Activated naive CD4-positive, alpha-beta T cell (primary cell): ENCODE measurements at regions not wholly inside any gene's neighbourhood (a gene's known extent, or its start where the extent isn't known, plus 50 kb on each side); places are given as distances from the start of the nearest gene placed in this dataset.

Experiments used
- DNase-seq, 4 experiments: peaks; one replicate each; lab custom pipeline; 2025; lab: John Stamatoyannopoulos, UW

DNA sequence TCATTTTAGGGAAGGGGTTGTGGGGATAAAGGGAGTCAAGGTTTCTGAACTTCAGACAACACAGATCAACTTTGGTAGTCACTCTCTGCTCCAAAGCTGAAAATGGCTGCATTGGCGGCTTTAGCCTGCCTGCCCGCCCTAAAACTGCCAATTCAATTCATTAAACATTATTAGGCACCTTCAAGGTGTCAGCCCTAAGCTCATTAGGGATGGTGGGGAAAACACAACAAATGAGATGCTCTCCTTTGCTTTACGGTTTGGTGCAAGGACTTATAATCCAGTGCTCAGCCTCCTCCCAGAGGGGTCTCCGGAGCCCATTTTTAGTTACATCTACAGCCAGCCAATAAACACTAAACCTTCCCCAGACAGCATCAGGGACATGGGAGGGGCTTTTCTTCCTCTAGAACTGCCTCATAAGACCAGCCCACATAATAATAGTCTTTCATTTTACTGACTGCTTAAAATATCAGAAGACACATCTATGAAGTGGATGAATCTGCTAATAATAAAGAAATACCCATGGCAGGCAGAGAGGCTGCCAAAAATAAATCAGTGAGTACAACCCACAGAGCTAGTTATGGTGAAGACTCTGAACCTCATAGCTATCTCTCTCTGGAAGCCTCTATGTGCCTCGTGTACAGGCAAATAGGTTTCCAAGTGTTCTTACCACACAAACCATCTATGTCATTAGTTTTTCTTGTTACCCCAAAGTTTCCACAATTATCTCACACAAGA lies 102.8 kb upstream of the NCAM1 start:
- no peak for DNase-seq

GRCh38 chr11:112859787-112860186 lies 101.4 kb upstream of the NCAM1 start:
- DNase-seq = no peak

GRCh38 chr11:112861356-112861755 lies 99.9 kb upstream of the NCAM1 start:
- no peak for DNase-seq

GRCh38 chr11:112863305-112863704 lies 97.9 kb upstream of the NCAM1 start:
- no peak for DNase-seq

DNA sequence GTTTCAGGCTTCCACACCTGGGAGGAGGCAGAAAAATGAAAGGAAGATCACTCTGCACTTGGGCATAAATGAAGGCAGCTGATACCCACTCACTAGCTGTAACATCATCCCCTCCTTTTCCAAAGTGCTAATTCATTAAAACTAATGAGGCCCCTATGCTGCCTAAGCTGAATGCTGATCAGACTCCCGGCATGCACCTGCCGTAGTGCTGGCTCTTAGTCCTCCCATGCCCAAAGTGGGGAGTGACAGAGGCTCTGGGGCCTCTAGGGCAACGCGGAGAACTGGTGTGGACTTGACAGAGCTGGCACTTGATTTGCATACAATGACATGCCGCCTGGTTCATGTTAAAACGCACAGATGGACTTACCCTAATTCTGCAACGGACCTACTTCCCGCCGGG lies 96.5 kb upstream of the NCAM1 start:
- DNase-seq = no peak

GRCh38 chr11:112871909-112872500 lies 89.2 kb upstream of the NCAM1 start:
- DNase-seq = no peak

- no peak for DNase-seq
Measured at GRCh38 chr11:112874980-112875379, 86.2 kb upstream of the NCAM1 start.

DNA sequence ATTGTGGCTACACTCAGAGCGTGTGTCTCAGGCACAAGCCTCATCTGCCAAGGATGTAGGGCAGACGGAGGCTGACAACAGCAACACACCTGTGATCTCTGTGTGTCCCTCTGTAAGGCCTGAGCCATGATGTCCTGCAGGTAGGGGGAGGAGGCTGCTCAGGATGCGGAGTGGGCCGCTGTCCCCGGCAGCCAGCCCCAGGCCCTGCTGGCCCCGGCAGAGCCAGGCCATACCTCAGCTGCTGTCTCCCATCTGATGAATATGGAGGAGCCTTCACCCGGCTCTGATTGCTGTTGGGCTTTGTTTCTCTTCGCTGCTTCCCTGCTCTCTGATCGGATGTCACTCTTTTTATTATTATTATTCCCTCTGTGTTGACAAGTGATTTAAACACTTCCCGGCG lies 83.6 kb upstream of the NCAM1 start:
- no peak for DNase-seq

GRCh38 chr11:112878033-112878601 lies 83.1 kb upstream of the NCAM1 start:
- no peak for DNase-seq

DNA sequence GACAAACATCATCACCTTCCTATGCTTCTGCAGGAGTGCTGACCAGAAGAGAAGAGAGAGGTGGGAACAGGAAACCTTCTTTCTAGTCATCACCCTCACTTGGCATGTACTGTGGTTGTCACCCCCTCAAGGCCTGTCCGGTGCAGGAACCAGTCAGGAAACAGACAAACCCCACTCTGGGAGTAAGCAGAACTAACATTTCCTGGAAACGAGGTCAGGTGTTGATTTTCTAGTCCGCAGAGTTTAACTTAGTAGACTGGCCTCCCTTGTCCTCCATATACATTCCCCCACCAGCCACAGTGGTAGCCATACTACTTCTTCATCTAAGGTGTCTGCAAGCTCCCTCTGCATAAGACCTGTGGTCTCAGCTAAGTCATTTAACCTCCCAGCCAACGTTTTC lies 80.7 kb upstream of the NCAM1 start:
- DNase-seq = no peak

- DNase-seq = no peak
Measured at GRCh38 chr11:112881461-112881860, 79.8 kb upstream of the NCAM1 start.

- no peak for DNase-seq
Measured at GRCh38 chr11:112882494-112883381, 78.5 kb upstream of the NCAM1 start.

GRCh38 chr11:112884012-112884767 lies 77.0 kb upstream of the NCAM1 start:
- no peak for DNase-seq

DNA sequence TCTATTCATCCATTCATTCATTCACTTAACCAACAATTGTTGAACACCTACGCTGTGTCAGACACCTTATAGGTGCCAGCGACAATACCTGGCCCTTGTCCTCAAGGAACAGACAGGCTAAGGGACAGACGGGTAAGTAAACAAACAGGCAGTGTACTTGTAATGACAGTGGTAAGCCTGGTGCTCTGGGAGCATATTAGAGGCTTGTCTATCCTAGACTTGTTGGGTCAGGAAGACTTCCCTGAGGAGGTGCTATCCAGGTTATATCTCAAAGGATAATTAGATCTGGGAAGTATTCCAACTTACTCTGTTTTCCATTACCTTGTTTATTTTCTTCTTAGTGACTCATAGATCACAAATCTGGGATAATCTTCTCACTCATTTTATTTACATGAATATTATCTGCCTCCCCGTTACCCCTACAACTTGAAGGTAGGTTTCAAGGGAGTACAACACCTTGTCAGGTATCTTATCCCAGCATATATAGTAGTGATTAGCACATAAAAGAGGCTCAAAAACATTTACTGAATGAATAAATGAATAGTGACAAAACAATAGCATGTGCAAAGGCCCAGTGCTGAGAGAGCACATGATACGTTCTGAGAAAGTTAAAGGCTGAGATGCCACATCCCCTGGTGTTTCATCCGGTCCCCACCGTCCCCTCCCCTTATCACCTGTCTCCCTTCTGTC lies 75.3 kb upstream of the NCAM1 start:
- no peak for DNase-seq

- no peak for DNase-seq
Measured at GRCh38 chr11:112886434-112887370, 74.5 kb upstream of the NCAM1 start.

GRCh38 chr11:112889446-112889845 lies 71.8 kb upstream of the NCAM1 start:
- DNase-seq = no peak

DNA sequence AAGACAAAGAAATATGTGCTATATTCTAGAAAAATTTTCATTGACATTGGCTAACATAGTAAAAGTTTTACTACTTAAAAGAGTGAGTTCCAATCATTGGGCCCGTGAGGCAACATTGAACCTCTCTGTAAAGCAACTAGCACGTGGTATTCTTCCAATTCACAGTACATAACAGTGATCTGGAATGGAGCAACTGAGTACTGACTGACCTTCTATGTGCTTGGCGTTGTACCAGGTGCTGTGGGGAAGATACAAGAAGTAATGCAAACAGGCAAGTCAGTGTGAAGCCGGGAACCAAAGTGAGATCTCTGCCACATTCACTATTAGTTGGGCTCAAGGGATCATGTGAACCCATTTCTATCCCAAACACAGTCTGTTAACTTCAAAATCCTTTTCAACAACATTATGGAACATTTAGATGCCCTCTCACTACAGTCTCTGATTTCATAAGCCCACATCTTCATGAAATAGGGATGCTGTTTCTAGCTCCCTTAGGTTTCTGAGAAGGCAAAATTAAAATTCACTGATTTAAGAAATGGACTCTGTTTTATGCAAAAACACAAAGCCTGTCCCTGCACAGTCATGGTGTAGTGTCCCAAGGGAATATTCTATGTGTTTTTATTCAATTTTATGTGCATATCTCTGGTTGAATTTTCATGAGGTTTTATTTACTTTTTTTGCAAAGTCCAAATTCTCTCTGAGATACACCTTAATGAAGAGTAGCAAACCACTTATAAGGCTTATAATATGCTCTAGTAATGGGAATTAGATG lies 61.8 kb upstream of the NCAM1 start:
- DNase-seq = no peak

- no peak for DNase-seq
Measured at GRCh38 chr11:112901924-112902323, 59.3 kb upstream of the NCAM1 start.

- no peak for DNase-seq
Measured at GRCh38 chr11:112902361-112903011, 58.7 kb upstream of the NCAM1 start.
